ENCODE measurements at regions not wholly inside any gene's neighbourhood (a gene's known extent, or its start where the extent isn't known, plus 50 kb on each side); places are given as distances from the start of the nearest gene placed in this dataset.

- TF ChIP-seq HOXB13 (CRISPR knock-in tag; IDR thresholded peaks at IDR 0.05; ENCODE audit: low read depth) (no peak), RAD21 (conservative IDR thresholded peaks at IDR 0.05 in 1 of 2, IDR thresholded peaks at IDR 0.05 in 1 of 2) (no peak), BHLHE40 (IDR thresholded peaks at IDR 0.05; ENCODE audit: low read depth, low read length) (no peak), ZFP36 (IDR thresholded peaks at IDR 0.05; ENCODE audit: borderline replicate concordance, partially characterized antibody) (no peak), RNF2 (IDR thresholded peaks at IDR 0.05; ENCODE audit: borderline replicate concordance, low read depth) (no peak)
Observed at GRCh38 chr2:59112258-59112657, 871.1 kb upstream of the FANCL start (continued).

GRCh38 chr2:59096973-59097372 is 855.8 kb upstream of the FANCL start:
- 4% methylated on average over 2 of the region's 2 CpGs for WGBS (ENCODE audit: missing lambda C conversion rate)
- ChIA-PET POLR2A (no interaction called here), CTCF (no interaction called here)
- ATAC-seq (no peak), DNase-seq (ENCODE audit: low read depth in 1 of 2, low spot score in 1 of 2) (no peak), FAIRE-seq (no peak)
- Histone ChIP-seq H3K4me2 (no peak overlapping the region), H3K27ac (no peak overlapping the region), H3K4me3 (no peak overlapping the region), H3K9me3 (no peaks in the 10 kb centered on the region; the same call in 2 of the 3 replicates), H3K4me1 (no peaks in the 10 kb centered on the region)
- TF ChIP-seq POLR2AphosphoS2 (conservative IDR thresholded peaks at IDR 0.05; ENCODE audit: low read length) (no peak), FOSB (CRISPR knock-in tag; IDR thresholded peaks at IDR 0.05) (no peak)

- ChIA-PET POLR2A (no interaction called here), CTCF (no interaction called here)
- DNase-seq (ENCODE audit: low read depth in 1 of 2, low spot score in 1 of 2) (no peak), FAIRE-seq (no peak), ATAC-seq (no peak)
- Histone ChIP-seq H3K4me1 (no peaks in the 10 kb centered on the region), H3K4me2 (no peak overlapping the region), H3K9me3 (no peaks in the 10 kb centered on the region; the same call in 2 of the 3 replicates), H3K4me3 (no peak overlapping the region), H3K27ac (no peak overlapping the region)
- TF ChIP-seq CBX8 (IDR thresholded peaks at IDR 0.05) (no peak), USF2 (IDR thresholded peaks at IDR 0.05) (no peak), SREBF2 (IDR thresholded peaks at IDR 0.05) (no peak), REST (IDR thresholded peaks at IDR 0.05) (no peak), FOSB (CRISPR knock-in tag; IDR thresholded peaks at IDR 0.05) (no peak), RCOR1 (IDR thresholded peaks at IDR 0.05; ENCODE audit: low read depth, low read length) (no peak), ZFP36 (IDR thresholded peaks at IDR 0.05; ENCODE audit: borderline replicate concordance, partially characterized antibody) (no peak), ZSCAN20 (CRISPR knock-in tag; IDR thresholded peaks at IDR 0.05) (no peak), HEYL (CRISPR knock-in tag; IDR thresholded peaks at IDR 0.05) (no peak)
- WGBS (ENCODE audit: missing lambda C conversion rate), result 33% methylated on average over 4 of the region's 4 CpGs
Observed at GRCh38 chr2:59093571-59093970, 852.4 kb upstream of the FANCL start.

GRCh38 chr2:59084326-59084725 is 843.2 kb upstream of the FANCL start:
- no peak overlapping the region for H3K27ac ChIP-seq
- WGBS (ENCODE audit: missing lambda C conversion rate), result 20% methylated on average over 6 of the region's 6 CpGs
- POLR2A ChIA-PET, result no interaction called here

More at GRCh38 chr2:59084326-59084725, 843.2 kb upstream of the FANCL start:
- H3K9me3 ChIP-seq, result no peaks in the 10 kb centered on the region
- CTCF ChIA-PET, result no interaction called here
- no peaks in the 10 kb centered on the region for H3K4me1 ChIP-seq
- TF ChIP-seq RARB (CRISPR knock-in tag; IDR thresholded peaks at IDR 0.05), result no peak
- no peak for TF ChIP-seq FOSB (CRISPR knock-in tag; IDR thresholded peaks at IDR 0.05)
- TF ChIP-seq MAZ (IDR thresholded peaks at IDR 0.05; ENCODE audit: borderline replicate concordance, low read depth, low read length), result no peak
- no peak for TF ChIP-seq ZC3H11A (IDR thresholded peaks at IDR 0.05)
- TF ChIP-seq KDM1A (IDR thresholded peaks at IDR 0.05; ENCODE audit: low read depth), result no peak
- FAIRE-seq (no peak), DNase-seq (ENCODE audit: low read depth in 1 of 2, low spot score in 1 of 2) (no peak), ATAC-seq (no peak)
- no peak overlapping the region for H3K4me3 ChIP-seq
- H3K4me2 ChIP-seq, result no peak overlapping the region

Data from A549 (cell line).